DND-41 (cell line): ENCODE measurements at regions not wholly inside any gene's neighbourhood (a gene's known extent, or its start where the extent isn't known, plus 50 kb on each side); places are given as distances from the start of the nearest gene placed in this dataset.

Experiments
- EZH2 ChIP-seq: IDR thresholded peaks from 3 replicates; pipeline ENCODE4 v1.6.1; 2012; ENCODE audit warnings: borderline replicate concordance, low read depth, mild to moderate bottlenecking, moderate library complexity, low read length, inconsistent platforms; ENCODE audit not compliant: severe bottlenecking
- TF ChIP-seq, protein P1 (sequence below): IDR thresholded peaks from 2 replicates; pipeline ENCODE4 v1.5.1; 2012; ENCODE audit warnings: borderline replicate concordance, low read length, moderate library complexity, mild to moderate bottlenecking; ENCODE audit not compliant: poor library complexity, severe bottlenecking; ENCODE audit errors: extremely low read depth

DNA sequence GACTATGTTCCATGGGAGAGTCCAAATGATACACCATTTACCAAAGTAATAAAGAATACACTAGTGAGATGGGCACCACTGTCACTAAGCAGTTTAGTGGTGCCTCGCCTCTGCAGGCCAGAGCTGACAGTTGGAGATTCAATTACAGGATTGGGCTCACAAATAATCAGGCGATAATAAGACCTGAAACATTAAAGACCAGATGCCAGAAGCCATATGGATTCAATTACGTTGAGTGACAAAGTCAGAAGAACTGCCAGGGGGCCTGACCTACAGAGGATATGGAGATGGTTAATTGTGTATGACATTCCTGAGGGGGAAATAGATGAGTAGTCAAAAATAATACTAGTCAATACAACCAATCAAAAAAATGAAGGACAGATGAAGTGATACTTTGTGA is 65.2 kb upstream of the ST6GALNAC5 start:
- TF ChIP-seq, protein P1, sequence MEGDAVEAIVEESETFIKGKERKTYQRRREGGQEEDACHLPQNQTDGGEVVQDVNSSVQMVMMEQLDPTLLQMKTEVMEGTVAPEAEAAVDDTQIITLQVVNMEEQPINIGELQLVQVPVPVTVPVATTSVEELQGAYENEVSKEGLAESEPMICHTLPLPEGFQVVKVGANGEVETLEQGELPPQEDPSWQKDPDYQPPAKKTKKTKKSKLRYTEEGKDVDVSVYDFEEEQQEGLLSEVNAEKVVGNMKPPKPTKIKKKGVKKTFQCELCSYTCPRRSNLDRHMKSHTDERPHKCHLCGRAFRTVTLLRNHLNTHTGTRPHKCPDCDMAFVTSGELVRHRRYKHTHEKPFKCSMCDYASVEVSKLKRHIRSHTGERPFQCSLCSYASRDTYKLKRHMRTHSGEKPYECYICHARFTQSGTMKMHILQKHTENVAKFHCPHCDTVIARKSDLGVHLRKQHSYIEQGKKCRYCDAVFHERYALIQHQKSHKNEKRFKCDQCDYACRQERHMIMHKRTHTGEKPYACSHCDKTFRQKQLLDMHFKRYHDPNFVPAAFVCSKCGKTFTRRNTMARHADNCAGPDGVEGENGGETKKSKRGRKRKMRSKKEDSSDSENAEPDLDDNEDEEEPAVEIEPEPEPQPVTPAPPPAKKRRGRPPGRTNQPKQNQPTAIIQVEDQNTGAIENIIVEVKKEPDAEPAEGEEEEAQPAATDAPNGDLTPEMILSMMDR, result no peak
- no peak for TF ChIP-seq EZH2
